ENCODE measurements at regions not wholly inside any gene's neighbourhood (a gene's known extent, or its start where the extent isn't known, plus 50 kb on each side); places are given as distances from the start of the nearest gene placed in this dataset.

- Histone ChIP-seq H3K4me1 (ENCODE audit: low read depth) (no peaks in the 10 kb centered on the region), H3K36me3 (ENCODE audit: low read depth) (no peaks in the 10 kb centered on the region), H3K9me3 (peaks cover 20% of the 10 kb centered on the region), H3K4me3 (no peak overlapping the region)
- TF ChIP-seq CTCF (IDR thresholded peaks at IDR 0.05): no peak
- intact Hi-C loops (cut with DNase I, micrococcal nuclease): no loop called here
- DNase-seq: no peak
- ATAC-seq: no peak
These were observed 309.8 kb downstream of the IRX2 start for GRCh38 chr5:2441495-2442180.

- no peak overlapping the region for H3K4me3 ChIP-seq
- H3K36me3 ChIP-seq (ENCODE audit: low read depth): no peaks in the 10 kb centered on the region
- no peak for TF ChIP-seq CTCF (IDR thresholded peaks at IDR 0.05)
- H3K4me1 ChIP-seq (ENCODE audit: low read depth): no peaks in the 10 kb centered on the region
- ATAC-seq (no peak), DNase-seq (no peak)
- peaks cover 20% of the 10 kb centered on the region for H3K9me3 ChIP-seq
- intact Hi-C loops (cut with DNase I, micrococcal nuclease): no loop called here
These were observed 311.9 kb downstream of the IRX2 start for GRCh38 chr5:2439608-2440007.

- Histone ChIP-seq H3K4me1 (ENCODE audit: low read depth) (no peaks in the 10 kb centered on the region), H3K4me3 (no peak overlapping the region), H3K9me3 (peaks cover 9% of the 10 kb centered on the region), H3K36me3 (ENCODE audit: low read depth) (no peaks in the 10 kb centered on the region)
- DNase-seq (no peak), ATAC-seq (no peak)
- no peak for TF ChIP-seq CTCF (IDR thresholded peaks at IDR 0.05)
- intact Hi-C loops (cut with DNase I, micrococcal nuclease): no loop called here
These were observed 318.4 kb downstream of the IRX2 start for GRCh38 chr5:2433086-2433485.

- ATAC-seq (no peak), DNase-seq (no peak)
- intact Hi-C loops (cut with DNase I, micrococcal nuclease): no loop called here
- no peak for TF ChIP-seq CTCF (IDR thresholded peaks at IDR 0.05)
- Histone ChIP-seq H3K36me3 (ENCODE audit: low read depth) (no peaks in the 10 kb centered on the region), H3K4me1 (ENCODE audit: low read depth) (no peaks in the 10 kb centered on the region), H3K9me3 (peaks cover 9% of the 10 kb centered on the region), H3K4me3 (no peak overlapping the region)
These were observed 319.2 kb downstream of the IRX2 start for GRCh38 chr5:2432076-2432920.

GRCh38 chr5:2430606-2431005, 320.9 kb downstream of the IRX2 start:
- no peaks in the 10 kb centered on the region for H3K36me3 ChIP-seq (ENCODE audit: low read depth)
- no peak overlapping the region for H3K4me3 ChIP-seq
- ATAC-seq (no peak), DNase-seq (no peak)
- intact Hi-C loops (cut with DNase I, micrococcal nuclease): no loop called here
- TF ChIP-seq CTCF (IDR thresholded peaks at IDR 0.05): no peak
- H3K4me1 ChIP-seq (ENCODE audit: low read depth): no peaks in the 10 kb centered on the region
- peaks cover 3% of the 10 kb centered on the region for H3K9me3 ChIP-seq

All from mucosa of descending colon (tissue), 3 donors.